ENCODE measurements at regions not wholly inside any gene's neighbourhood (a gene's known extent, or its start where the extent isn't known, plus 50 kb on each side); places are given as distances from the start of the nearest gene placed in this dataset.

DNA sequence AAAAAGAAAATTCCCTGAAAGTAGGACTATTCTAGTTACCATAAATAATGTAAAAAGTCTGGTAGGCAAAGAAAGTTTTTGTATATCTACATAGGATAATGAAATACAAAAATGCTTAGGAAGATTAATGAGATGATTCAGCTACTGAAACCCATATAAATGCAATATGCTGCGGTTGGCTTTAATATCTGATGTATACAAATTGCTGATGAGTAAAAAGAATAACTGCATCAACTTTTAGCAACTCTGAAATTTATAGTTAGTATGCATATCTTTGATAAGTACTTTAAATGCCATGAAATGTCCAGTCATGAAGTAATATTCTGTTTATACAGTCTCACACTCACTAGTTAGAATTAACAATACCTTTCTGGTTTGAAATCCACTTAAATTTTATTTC, 404.8 kb downstream of the TLL1 start:
- TF ChIP-seq, protein P1, sequence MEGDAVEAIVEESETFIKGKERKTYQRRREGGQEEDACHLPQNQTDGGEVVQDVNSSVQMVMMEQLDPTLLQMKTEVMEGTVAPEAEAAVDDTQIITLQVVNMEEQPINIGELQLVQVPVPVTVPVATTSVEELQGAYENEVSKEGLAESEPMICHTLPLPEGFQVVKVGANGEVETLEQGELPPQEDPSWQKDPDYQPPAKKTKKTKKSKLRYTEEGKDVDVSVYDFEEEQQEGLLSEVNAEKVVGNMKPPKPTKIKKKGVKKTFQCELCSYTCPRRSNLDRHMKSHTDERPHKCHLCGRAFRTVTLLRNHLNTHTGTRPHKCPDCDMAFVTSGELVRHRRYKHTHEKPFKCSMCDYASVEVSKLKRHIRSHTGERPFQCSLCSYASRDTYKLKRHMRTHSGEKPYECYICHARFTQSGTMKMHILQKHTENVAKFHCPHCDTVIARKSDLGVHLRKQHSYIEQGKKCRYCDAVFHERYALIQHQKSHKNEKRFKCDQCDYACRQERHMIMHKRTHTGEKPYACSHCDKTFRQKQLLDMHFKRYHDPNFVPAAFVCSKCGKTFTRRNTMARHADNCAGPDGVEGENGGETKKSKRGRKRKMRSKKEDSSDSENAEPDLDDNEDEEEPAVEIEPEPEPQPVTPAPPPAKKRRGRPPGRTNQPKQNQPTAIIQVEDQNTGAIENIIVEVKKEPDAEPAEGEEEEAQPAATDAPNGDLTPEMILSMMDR (IDR thresholded peaks at IDR 0.05), result no peak
- TF ChIP-seq POLR2A (IDR thresholded peaks at IDR 0.05) (no peak), POLR2AphosphoS5 (IDR thresholded peaks at IDR 0.05) (no peak), EP300 (IDR thresholded peaks at IDR 0.05; ENCODE audit: low read depth) (no peak)
- H3K4me3 ChIP-seq, result no peak overlapping the region
- H3K36me3 ChIP-seq, result no peaks in the 10 kb centered on the region
- no peaks in the 10 kb centered on the region for H3K27me3 ChIP-seq
- H3K4me1 ChIP-seq, result no peaks in the 10 kb centered on the region
- 64 to 73% methylated on average over 1 of the region's 1 CpG for WGBS, 2 donors (ENCODE audit: low coverage in 1 of 2)
- DNase-seq, result no peak
- intact Hi-C loops (cut with DNase I; ENCODE audit: low total_unique reads), result no loop called here
- in situ Hi-C loops (cut with MboI; ENCODE audit: low pct_ligation_motif_present in 1 of 4, low pct_unique_long_range_greater_than_20kb in 1 of 4, low sequenced_read_pairs in 3 of 4), result no loop called here
- no peaks in the 10 kb centered on the region for H3K9me3 ChIP-seq
- no peak overlapping the region for H3K27ac ChIP-seq

- in situ Hi-C loops (cut with MboI; ENCODE audit: low pct_ligation_motif_present in 1 of 4, low pct_unique_long_range_greater_than_20kb in 1 of 4, low sequenced_read_pairs in 3 of 4), result no loop called here
- Histone ChIP-seq H3K4me1 (no peaks in the 10 kb centered on the region), H3K27me3 (no peaks in the 10 kb centered on the region), H3K4me3 (no peak overlapping the region), H3K9me3 (no peaks in the 10 kb centered on the region), H3K27ac (no peak overlapping the region), H3K36me3 (no peaks in the 10 kb centered on the region)
- TF ChIP-seq POLR2AphosphoS5 (IDR thresholded peaks at IDR 0.05) (no peak), POLR2A (IDR thresholded peaks at IDR 0.05) (no peak), EP300 (IDR thresholded peaks at IDR 0.05; ENCODE audit: low read depth) (no peak)
- TF ChIP-seq, protein P1 (IDR thresholded peaks at IDR 0.05), result no peak
- intact Hi-C loops (cut with DNase I; ENCODE audit: low total_unique reads), result no loop called here
- no peak for DNase-seq
Observed at GRCh38 chr4:166279261-166279660, 406.2 kb downstream of the TLL1 start.

DNA sequence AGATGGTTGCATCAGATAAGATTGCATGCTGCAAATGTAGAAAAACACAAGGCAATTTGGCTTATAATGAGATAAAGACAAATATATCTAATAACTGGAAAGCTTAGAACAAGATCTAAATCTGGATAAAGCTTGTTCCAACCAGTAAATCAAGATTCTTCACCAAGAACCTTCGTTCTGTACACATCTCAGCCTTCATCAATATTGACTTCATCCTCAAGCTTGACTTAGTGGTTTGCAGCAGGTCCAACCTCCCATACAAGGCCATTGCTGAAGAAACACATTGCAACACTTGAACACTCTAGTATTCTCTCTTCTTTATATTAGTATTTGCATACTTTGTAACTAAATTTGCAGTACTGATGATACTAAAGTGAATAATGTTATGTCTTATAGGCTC, 407.6 kb downstream of the TLL1 start:
- Histone ChIP-seq H3K9me3 (no peaks in the 10 kb centered on the region), H3K27ac (no peak overlapping the region), H3K36me3 (no peaks in the 10 kb centered on the region), H3K27me3 (no peaks in the 10 kb centered on the region), H3K4me1 (no peaks in the 10 kb centered on the region), H3K4me3 (no peak overlapping the region)
- 27 to 28% methylated on average over 1 of the region's 1 CpG for WGBS, 2 donors (ENCODE audit: low coverage in 1 of 2)
- TF ChIP-seq EP300 (IDR thresholded peaks at IDR 0.05; ENCODE audit: low read depth), result no peak
- TF ChIP-seq POLR2A (IDR thresholded peaks at IDR 0.05), result no peak
- in situ Hi-C loops (cut with MboI; ENCODE audit: low pct_ligation_motif_present in 1 of 4, low pct_unique_long_range_greater_than_20kb in 1 of 4, low sequenced_read_pairs in 3 of 4), result no loop called here
- DNase-seq, result no peak
- intact Hi-C loops (cut with DNase I; ENCODE audit: low total_unique reads), result no loop called here

DNA sequence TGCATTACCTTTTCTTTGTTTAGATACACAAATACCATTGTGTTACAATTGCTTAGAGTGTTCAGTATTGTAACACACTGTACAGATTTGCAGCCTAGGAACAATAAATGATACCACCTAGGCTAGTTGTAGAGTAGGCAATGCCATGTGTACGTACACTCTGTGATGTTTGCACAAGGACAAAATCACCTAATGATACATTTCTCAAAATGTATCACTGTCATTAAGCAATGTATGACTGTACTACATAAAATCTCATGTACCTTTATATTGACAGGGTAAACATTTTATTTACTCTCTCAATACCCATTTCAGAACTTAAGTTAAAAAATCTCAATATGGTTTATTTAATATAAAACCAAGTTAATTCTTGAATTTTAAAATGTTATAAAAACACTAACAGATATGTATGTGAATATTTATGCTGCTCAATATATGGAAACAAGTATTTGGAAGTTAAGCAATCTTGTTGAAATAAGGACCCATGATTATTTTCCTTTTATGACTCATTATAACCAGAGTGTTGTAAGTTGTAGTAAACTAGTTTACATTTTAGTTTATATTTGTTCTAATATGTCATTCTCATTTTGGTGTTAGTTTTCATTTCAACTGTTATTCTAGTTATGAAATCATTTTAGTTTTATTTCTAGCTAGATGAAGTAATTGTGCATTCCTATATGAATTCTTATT, 409.2 kb downstream of the TLL1 start:
- DNase-seq, result no peak
- intact Hi-C loops (cut with DNase I; ENCODE audit: low total_unique reads) (no loop called here), in situ Hi-C loops (cut with MboI; ENCODE audit: low pct_ligation_motif_present in 1 of 4, low pct_unique_long_range_greater_than_20kb in 1 of 4, low sequenced_read_pairs in 3 of 4) (no loop called here)
- no peaks in the 10 kb centered on the region for H3K27me3 ChIP-seq
- 0 to 30% methylated on average over 1 of the region's 1 CpG for WGBS, 2 donors (ENCODE audit: low coverage in 1 of 2)
- H3K36me3 ChIP-seq, result no peaks in the 10 kb centered on the region
- TF ChIP-seq, protein P1 (IDR thresholded peaks at IDR 0.05), result no peak
- no peak for TF ChIP-seq EP300 (IDR thresholded peaks at IDR 0.05; ENCODE audit: low read depth)
- TF ChIP-seq POLR2A (IDR thresholded peaks at IDR 0.05), result no peak
- no peak for TF ChIP-seq POLR2AphosphoS5 (IDR thresholded peaks at IDR 0.05)
- H3K4me3 ChIP-seq, result no peak overlapping the region
- no peak overlapping the region for H3K27ac ChIP-seq
- no peaks in the 10 kb centered on the region for H3K4me1 ChIP-seq
- no peaks in the 10 kb centered on the region for H3K9me3 ChIP-seq

DNA sequence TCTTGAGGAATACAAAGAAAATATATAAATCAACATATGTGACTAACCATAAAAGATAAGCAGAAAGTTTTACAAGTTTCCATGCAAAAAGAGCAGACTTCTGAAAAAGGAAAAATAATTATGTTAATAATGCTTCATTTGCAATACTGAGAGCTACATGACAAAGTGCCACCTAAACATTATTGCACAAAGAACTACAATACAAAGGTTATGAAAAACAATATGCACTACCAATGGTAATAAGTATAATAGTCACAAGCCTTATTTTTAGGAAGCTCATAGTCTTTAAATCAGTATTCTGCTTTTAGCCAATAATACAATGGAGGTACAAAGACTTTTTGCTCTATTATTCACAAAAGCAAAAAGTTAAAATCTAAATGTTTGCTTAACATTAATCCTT, 411.2 kb downstream of the TLL1 start:
- H3K4me3 ChIP-seq, result no peak overlapping the region
- no peaks in the 10 kb centered on the region for H3K4me1 ChIP-seq
- DNase-seq, result no peak
- intact Hi-C loops (cut with DNase I; ENCODE audit: low total_unique reads), result no loop called here
- no peak overlapping the region for H3K27ac ChIP-seq
- no peaks in the 10 kb centered on the region for H3K27me3 ChIP-seq
- no peaks in the 10 kb centered on the region for H3K9me3 ChIP-seq
- H3K36me3 ChIP-seq, result no peaks in the 10 kb centered on the region
- no peak for TF ChIP-seq EP300 (IDR thresholded peaks at IDR 0.05; ENCODE audit: low read depth)
- no peak for TF ChIP-seq POLR2AphosphoS5 (IDR thresholded peaks at IDR 0.05)
- TF ChIP-seq, protein P1 (IDR thresholded peaks at IDR 0.05), result no peak
- no peak for TF ChIP-seq POLR2A (IDR thresholded peaks at IDR 0.05)
- in situ Hi-C loops (cut with MboI; ENCODE audit: low pct_ligation_motif_present in 1 of 4, low pct_unique_long_range_greater_than_20kb in 1 of 4, low sequenced_read_pairs in 3 of 4), result no loop called here
